ENCODE measurements at regions not wholly inside any gene's neighbourhood (a gene's known extent, or its start where the extent isn't known, plus 50 kb on each side); places are given as distances from the start of the nearest gene placed in this dataset.

DNA sequence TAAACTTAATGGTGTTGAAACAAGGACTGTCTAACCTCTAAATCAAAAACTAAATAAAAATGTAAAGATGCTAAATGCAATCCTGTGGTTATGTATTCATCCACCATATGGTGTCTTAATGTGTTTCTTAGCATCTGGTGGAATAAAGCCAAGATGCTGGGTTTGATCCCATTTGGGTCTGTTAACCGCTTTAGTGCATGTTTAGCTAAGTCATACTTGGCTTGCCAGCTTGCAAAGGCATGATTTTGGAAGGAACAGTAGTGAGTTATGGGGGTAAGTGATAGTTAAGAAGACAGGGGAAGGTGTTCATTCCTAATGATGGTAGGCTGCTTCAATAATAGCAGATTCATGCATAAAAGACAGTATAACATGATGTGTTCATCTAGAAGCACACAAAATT, 139.0 kb upstream of the SLC27A6 start:
- peak; percentile 17 for DNase-seq (ENCODE audit: low read depth)
- TF ChIP-seq, protein P1, sequence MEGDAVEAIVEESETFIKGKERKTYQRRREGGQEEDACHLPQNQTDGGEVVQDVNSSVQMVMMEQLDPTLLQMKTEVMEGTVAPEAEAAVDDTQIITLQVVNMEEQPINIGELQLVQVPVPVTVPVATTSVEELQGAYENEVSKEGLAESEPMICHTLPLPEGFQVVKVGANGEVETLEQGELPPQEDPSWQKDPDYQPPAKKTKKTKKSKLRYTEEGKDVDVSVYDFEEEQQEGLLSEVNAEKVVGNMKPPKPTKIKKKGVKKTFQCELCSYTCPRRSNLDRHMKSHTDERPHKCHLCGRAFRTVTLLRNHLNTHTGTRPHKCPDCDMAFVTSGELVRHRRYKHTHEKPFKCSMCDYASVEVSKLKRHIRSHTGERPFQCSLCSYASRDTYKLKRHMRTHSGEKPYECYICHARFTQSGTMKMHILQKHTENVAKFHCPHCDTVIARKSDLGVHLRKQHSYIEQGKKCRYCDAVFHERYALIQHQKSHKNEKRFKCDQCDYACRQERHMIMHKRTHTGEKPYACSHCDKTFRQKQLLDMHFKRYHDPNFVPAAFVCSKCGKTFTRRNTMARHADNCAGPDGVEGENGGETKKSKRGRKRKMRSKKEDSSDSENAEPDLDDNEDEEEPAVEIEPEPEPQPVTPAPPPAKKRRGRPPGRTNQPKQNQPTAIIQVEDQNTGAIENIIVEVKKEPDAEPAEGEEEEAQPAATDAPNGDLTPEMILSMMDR (IDR thresholded peaks at IDR 0.05; ENCODE audit: low read length, missing control alignments), result no peak
- no peak overlapping the region for H3K4me3 ChIP-seq (replicated peaks; ENCODE audit: low read depth, low read length)

DNA sequence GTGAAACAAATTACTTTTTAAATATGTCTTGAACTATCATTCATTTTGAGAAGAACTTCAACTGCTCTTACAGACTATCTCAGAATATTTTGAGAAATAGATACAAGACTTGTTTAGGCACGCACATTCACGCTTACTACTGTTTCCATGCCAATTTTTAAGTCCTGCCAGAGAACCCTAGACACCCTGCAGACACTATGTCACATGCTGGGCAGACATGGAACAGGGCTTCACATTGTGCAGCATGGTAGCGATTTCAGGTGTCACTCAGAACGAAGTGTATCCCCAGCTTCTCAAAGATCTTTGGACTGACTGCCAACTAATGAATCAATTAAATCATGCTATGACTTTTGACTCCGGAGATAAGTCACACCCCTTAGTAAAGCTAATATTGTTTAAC, 128.7 kb upstream of the SLC27A6 start:
- TF ChIP-seq, protein P1 (IDR thresholded peaks at IDR 0.05; ENCODE audit: low read length, missing control alignments), result no peak
- DNase-seq (ENCODE audit: low read depth), result no peak
- H3K4me3 ChIP-seq (replicated peaks; ENCODE audit: low read depth, low read length), result no peak overlapping the region

GRCh38 chr5:128838623-128839022, 126.7 kb upstream of the SLC27A6 start:
- TF ChIP-seq, protein P1 (IDR thresholded peaks at IDR 0.05; ENCODE audit: low read length, missing control alignments), result no peak
- no peak for DNase-seq (ENCODE audit: low read depth)
- H3K4me3 ChIP-seq (replicated peaks; ENCODE audit: low read depth, low read length), result no peak overlapping the region

DNA sequence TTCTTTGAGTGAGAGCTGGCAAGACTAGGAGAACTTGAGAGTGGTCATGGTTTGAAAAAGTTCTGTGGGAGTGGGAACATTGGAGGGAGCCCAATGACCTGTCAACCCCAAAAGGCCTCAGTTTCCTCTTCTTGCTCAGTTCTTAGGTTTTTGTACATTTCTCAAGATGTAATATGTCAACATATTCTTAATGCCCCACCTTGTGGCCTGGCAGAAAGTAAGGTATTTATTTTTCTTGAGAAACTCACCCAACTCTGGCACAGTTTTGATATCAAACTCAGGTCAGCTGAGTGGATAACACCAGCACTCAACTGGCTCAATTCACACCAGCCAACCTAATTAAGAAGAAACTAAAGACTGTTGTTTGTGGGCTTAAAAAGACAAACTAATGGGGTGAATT, 123.0 kb upstream of the SLC27A6 start:
- peak; percentile 20 for DNase-seq (ENCODE audit: low read depth)
- H3K4me3 ChIP-seq (replicated peaks; ENCODE audit: low read depth, low read length), result no peak overlapping the region
- TF ChIP-seq, protein P1 (IDR thresholded peaks at IDR 0.05; ENCODE audit: low read length, missing control alignments), result peak; percentile 15

- TF ChIP-seq, protein P1 (IDR thresholded peaks at IDR 0.05; ENCODE audit: low read length, missing control alignments), result peak; percentile 28
- peak; percentile 60 for DNase-seq (ENCODE audit: low read depth)
- no peak overlapping the region for H3K4me3 ChIP-seq (replicated peaks; ENCODE audit: low read depth, low read length)
These were observed 120.8 kb upstream of the SLC27A6 start for GRCh38 chr5:128844354-128844923.

GRCh38 chr5:128850049-128850448, 115.2 kb upstream of the SLC27A6 start:
- DNase-seq (ENCODE audit: low read depth), result no peak
- H3K4me3 ChIP-seq (replicated peaks; ENCODE audit: low read depth, low read length), result no peak overlapping the region
- TF ChIP-seq, protein P1 (IDR thresholded peaks at IDR 0.05; ENCODE audit: low read length, missing control alignments), result no peak

DNA sequence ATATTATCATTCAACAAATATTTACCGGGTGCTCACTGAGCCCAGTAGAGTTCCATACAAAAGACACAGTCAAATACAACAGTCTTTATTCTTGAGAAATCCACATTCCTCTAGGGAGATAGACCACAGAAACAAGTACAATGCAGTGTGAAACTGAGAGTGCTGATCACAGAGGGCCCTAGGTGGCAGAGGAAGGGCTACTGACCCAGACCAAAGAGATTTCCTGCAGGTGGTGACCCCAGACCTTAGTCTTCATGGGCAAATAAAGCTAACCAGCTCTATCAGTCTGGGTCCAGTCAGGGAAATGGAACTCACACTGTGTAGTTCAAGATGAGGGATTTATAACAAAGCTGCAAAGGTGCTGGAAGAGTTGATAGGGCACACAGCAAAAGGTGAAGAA, 110.4 kb upstream of the SLC27A6 start:
- no peak for DNase-seq (ENCODE audit: low read depth)
- no peak overlapping the region for H3K4me3 ChIP-seq (replicated peaks; ENCODE audit: low read depth, low read length)
- TF ChIP-seq, protein P1 (IDR thresholded peaks at IDR 0.05; ENCODE audit: low read length, missing control alignments), result no peak
